ENCODE measurements at regions not wholly inside any gene's neighbourhood (a gene's known extent, or its start where the extent isn't known, plus 50 kb on each side); places are given as distances from the start of the nearest gene placed in this dataset.

- TF ChIP-seq CTCF (IDR thresholded peaks at IDR 0.05) (no peak), POLR2A (IDR thresholded peaks at IDR 0.05) (no peak), POLR2AphosphoS5 (IDR thresholded peaks at IDR 0.05) (no peak), EP300 (IDR thresholded peaks at IDR 0.05) (no peak)
Measured at GRCh38 chr7:10418985-10419384, 554.7 kb upstream of the PHF14 start.
